ENCODE measurements at regions not wholly inside any gene's neighbourhood (a gene's known extent, or its start where the extent isn't known, plus 50 kb on each side); places are given as distances from the start of the nearest gene placed in this dataset.

DNA sequence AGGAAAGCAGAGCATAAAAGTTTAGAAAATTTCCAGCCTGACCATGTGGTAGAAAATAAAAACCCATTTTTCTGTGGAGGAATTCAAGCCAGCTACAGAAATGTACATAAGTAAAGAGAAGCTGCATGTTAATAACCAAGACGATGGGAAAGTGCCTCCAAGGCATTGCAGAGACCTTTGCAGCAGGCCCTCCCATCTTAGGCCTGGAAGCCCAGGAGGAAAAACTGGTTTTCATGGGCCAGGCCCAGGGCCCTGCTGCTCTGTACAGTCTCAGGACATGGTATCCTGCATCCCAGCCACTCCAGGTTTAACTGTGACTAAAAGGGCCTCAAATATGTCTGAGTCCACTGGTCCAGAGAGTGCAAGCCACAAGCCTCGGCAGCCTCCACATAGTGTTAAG lies 754.8 kb upstream of the RIOK2 start:
- TF ChIP-seq CSRNP3 (CRISPR knock-in tag; IDR thresholded peaks at IDR 0.05) (no peak), ZFP3 (CRISPR knock-in tag; IDR thresholded peaks at IDR 0.05) (no peak), ZNF565 (CRISPR knock-in tag; conservative IDR thresholded peaks at IDR 0.05; ENCODE audit: low read depth) (no peak), TCF4 (CRISPR knock-in tag; IDR thresholded peaks at IDR 0.05; ENCODE audit: borderline replicate concordance) (no peak), PPARA (CRISPR knock-in tag; IDR thresholded peaks at IDR 0.05; ENCODE audit: borderline replicate concordance) (no peak), ESRRG (CRISPR knock-in tag; IDR thresholded peaks at IDR 0.05) (no peak), ZFP30 (CRISPR knock-in tag; IDR thresholded peaks at IDR 0.05) (no peak), ZNF70 (CRISPR knock-in tag; IDR thresholded peaks at IDR 0.05) (no peak)
- TF ChIP-seq, protein P1, sequence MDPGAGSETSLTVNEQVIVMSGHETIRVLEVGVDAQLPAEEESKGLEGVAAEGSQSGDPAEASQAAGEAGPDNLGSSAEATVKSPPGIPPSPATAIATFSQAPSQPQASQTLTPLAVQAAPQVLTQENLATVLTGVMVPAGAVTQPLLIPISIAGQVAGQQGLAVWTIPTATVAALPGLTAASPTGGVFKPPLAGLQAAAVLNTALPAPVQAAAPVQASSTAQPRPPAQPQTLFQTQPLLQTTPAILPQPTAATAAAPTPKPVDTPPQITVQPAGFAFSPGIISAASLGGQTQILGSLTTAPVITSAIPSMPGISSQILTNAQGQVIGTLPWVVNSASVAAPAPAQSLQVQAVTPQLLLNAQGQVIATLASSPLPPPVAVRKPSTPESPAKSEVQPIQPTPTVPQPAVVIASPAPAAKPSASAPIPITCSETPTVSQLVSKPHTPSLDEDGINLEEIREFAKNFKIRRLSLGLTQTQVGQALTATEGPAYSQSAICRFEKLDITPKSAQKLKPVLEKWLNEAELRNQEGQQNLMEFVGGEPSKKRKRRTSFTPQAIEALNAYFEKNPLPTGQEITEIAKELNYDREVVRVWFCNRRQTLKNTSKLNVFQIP (CRISPR knock-in tag; IDR thresholded peaks at IDR 0.05; ENCODE audit: borderline replicate concordance, low read depth) = no peak
